Hematopoietic multipotent progenitor cell treated with erythropoietin and hydrocortisone succinate and interleukin-3 and kit ligand, for 4 days (in vitro differentiated cells): ENCODE measurements at regions not wholly inside any gene's neighbourhood (a gene's known extent, or its start where the extent isn't known, plus 50 kb on each side); places are given as distances from the start of the nearest gene placed in this dataset.

Experiments
- DNase-seq: peaks from one replicate; pipeline ENCODE4 v3.0.0-alpha.2; 2015

GRCh38 chr1:216953495-216953894 lies 230.3 kb upstream of the ESRRG start:
- DNase-seq: no peak

- DNase-seq: no peak
Measured at GRCh38 chr1:216952864-216953263, 229.6 kb upstream of the ESRRG start.

GRCh38 chr1:216945538-216946080 lies 222.4 kb upstream of the ESRRG start:
- no peak for DNase-seq

GRCh38 chr1:216944864-216945510 lies 221.8 kb upstream of the ESRRG start:
- DNase-seq: no peak

- DNase-seq: no peak
Measured at GRCh38 chr1:216937491-216937890, 214.3 kb upstream of the ESRRG start.

GRCh38 chr1:216936779-216937178 lies 213.6 kb upstream of the ESRRG start:
- DNase-seq: no peak

- DNase-seq: no peak
Measured at GRCh38 chr1:216935901-216936300, 212.7 kb upstream of the ESRRG start.

GRCh38 chr1:216932424-216932823 lies 209.2 kb upstream of the ESRRG start:
- DNase-seq: no peak

- no peak for DNase-seq
Measured at GRCh38 chr1:216929870-216930582, 206.8 kb upstream of the ESRRG start.

- DNase-seq: no peak
Measured at GRCh38 chr1:216927633-216928032, 204.4 kb upstream of the ESRRG start.

GRCh38 chr1:216926720-216927510 lies 203.7 kb upstream of the ESRRG start:
- DNase-seq: no peak

- no peak for DNase-seq
Measured at GRCh38 chr1:216925962-216926625, 202.9 kb upstream of the ESRRG start.

- no peak for DNase-seq
Measured at GRCh38 chr1:216924732-216925131, 201.5 kb upstream of the ESRRG start.

- DNase-seq: no peak
Measured at GRCh38 chr1:216923601-216924000, 200.4 kb upstream of the ESRRG start.

- no peak for DNase-seq
Measured at GRCh38 chr1:216922406-216922805, 199.2 kb upstream of the ESRRG start.

- no peak for DNase-seq
Measured at GRCh38 chr1:216921866-216922265, 198.6 kb upstream of the ESRRG start.

GRCh38 chr1:216919060-216919970 lies 196.1 kb upstream of the ESRRG start:
- DNase-seq: no peak

- DNase-seq: no peak
Measured at GRCh38 chr1:216916890-216917438, 193.7 kb upstream of the ESRRG start.

- DNase-seq: no peak
Measured at GRCh38 chr1:216914974-216915373, 191.7 kb upstream of the ESRRG start.

- DNase-seq: no peak
Measured at GRCh38 chr1:216913976-216914375, 190.7 kb upstream of the ESRRG start.

- no peak for DNase-seq
Measured at GRCh38 chr1:216910081-216910840, 187.0 kb upstream of the ESRRG start.
